HUES48 (cell line): ENCODE measurements at regions not wholly inside any gene's neighbourhood (a gene's known extent, or its start where the extent isn't known, plus 50 kb on each side); places are given as distances from the start of the nearest gene placed in this dataset.

ENCODE experiments used
- H3K27ac ChIP-seq: one replicate; pipeline ENCODE4 v1.7.0; 2013; ENCODE audit warnings: low read depth, low read length, inconsistent platforms
- H3K27me3 ChIP-seq: 2 replicates; pipeline ENCODE4 v1.6.1; 2013; ENCODE audit warnings: mild to moderate bottlenecking, low read length; ENCODE audit not compliant: control insufficient read depth, insufficient read depth
- H3K36me3 ChIP-seq: 2 replicates; pipeline ENCODE4 v1.6.1; 2013; ENCODE audit warnings: low read length; ENCODE audit not compliant: control insufficient read depth, insufficient read depth
- H3K4me1 ChIP-seq: 2 replicates; pipeline ENCODE4 v1.6.1; 2013; ENCODE audit warnings: mild to moderate bottlenecking, low read length; ENCODE audit not compliant: control insufficient read depth, insufficient read depth
- H3K4me3 ChIP-seq: 2 replicates; pipeline ENCODE4 v1.5.1; 2013; ENCODE audit warnings: mild to moderate bottlenecking, low read depth, low read length
- H3K9ac ChIP-seq: 2 replicates; pipeline ENCODE4 v1.6.1; 2013; ENCODE audit warnings: mild to moderate bottlenecking, low read depth, low read length, moderate library complexity
- H3K9me3 ChIP-seq: 2 replicates; pipeline ENCODE4 v1.6.1; 2013; ENCODE audit warnings: low read length; ENCODE audit not compliant: control insufficient read depth, insufficient read depth

DNA sequence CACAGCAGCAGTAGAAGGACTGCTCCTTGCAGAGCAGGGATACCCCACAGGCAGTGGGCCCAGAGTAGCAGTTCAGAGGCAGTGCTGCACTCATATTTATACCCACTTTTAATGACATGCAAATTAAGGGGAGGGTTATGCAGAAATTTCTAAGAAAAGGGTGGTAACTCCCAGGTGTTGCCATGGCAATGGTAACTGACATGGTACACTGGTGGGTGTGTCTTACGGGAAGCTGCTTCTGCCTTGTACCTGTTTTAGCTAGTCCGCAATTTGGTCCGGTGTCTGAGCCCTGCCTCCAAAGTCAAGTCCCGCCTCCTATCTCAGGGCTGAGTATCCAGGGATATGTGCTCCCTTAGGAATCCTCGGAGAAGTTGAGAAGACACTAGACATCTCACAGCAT, 79.2 kb upstream of the UQCRFS1 start:
- Histone ChIP-seq H3K4me1 (no peaks in the 10 kb centered on the region), H3K9me3 (no peaks in the 10 kb centered on the region), H3K27ac (no peak overlapping the region), H3K9ac (no peak overlapping the region), H3K4me3 (no peak overlapping the region), H3K27me3 (no peaks in the 10 kb centered on the region), H3K36me3 (no peaks in the 10 kb centered on the region)

DNA sequence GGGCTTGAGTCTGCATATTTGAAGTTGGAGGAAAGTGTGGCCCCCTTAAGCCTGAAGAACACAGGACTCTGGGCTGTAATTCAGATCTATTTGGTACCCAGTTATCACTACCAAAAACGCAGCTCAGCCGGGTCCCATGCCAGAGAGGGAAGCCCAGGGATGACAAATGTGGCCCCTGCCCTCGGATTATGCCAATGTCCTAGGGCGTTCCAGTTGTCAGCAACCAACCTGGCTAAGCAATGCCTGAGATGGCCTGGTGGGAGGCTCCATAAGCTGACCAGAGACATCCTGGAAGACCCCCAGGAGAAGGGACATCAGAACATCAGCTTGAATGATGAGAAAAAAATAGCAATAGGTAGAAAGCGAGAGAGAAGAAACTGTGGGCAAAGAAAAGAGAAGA, 79.6 kb upstream of the UQCRFS1 start:
- Histone ChIP-seq H3K27me3 (no peaks in the 10 kb centered on the region), H3K4me1 (no peaks in the 10 kb centered on the region), H3K36me3 (no peaks in the 10 kb centered on the region), H3K27ac (no peak overlapping the region), H3K9me3 (no peaks in the 10 kb centered on the region), H3K9ac (no peak overlapping the region), H3K4me3 (no peak overlapping the region)

DNA sequence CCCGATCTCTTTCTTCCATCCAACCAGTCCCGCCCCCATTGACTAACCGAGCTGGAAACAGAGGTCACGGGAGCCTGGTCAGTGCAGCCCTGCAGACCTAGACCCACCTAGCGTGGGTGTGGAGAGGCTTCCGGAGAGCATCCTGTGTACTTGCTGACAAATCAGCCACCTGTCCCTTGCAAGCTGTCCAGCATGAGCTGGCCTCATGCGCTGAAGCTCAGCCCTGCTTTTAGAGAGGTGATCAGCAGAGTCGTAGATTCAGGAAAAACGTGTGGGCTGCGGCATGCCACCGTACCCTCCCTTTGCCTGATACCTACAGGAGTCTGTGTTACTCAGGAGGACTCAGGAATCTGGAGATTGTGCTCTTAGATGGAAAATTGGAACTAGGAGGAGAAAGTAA, 80.3 kb upstream of the UQCRFS1 start:
- Histone ChIP-seq H3K4me1 (no peaks in the 10 kb centered on the region), H3K9me3 (no peaks in the 10 kb centered on the region), H3K9ac (no peak overlapping the region), H3K27me3 (no peaks in the 10 kb centered on the region), H3K36me3 (no peaks in the 10 kb centered on the region), H3K4me3 (no peak overlapping the region), H3K27ac (no peak overlapping the region)

DNA sequence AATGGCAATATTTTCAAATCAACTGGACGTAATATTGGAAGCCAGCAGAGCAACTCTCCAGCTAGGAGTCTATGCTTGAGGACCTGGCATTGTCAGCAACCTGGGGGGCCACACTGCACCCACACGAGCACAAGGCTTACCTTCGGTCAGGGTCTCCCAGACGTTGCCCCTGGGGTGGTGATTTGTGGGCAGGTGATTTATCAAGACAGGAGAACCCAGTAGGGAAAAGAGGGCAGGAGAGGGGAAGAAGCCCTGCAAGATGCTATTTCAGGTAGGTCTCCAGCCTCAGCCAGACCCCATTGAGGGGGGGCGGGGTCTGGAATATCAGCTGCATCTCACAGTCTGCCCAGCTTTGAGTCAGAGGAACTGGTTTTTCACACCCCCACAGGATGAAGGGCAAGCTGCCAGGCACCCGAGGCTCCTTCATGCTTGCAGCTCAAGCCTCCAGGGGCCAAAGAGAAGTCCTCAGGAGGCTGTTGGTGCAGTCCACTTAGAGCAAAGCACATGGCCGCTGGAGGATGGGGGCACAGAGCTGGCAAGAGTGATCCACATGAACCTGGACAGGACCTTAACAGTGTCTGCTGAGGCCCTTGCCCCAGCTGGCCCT, 80.9 kb upstream of the UQCRFS1 start:
- no peaks in the 10 kb centered on the region for H3K4me1 ChIP-seq
- no peaks in the 10 kb centered on the region for H3K27me3 ChIP-seq
- H3K27ac ChIP-seq: no peak overlapping the region
- H3K9me3 ChIP-seq: no peaks in the 10 kb centered on the region
- no peak overlapping the region for H3K4me3 ChIP-seq
- H3K9ac ChIP-seq: no peak overlapping the region
- H3K36me3 ChIP-seq: no peaks in the 10 kb centered on the region

DNA sequence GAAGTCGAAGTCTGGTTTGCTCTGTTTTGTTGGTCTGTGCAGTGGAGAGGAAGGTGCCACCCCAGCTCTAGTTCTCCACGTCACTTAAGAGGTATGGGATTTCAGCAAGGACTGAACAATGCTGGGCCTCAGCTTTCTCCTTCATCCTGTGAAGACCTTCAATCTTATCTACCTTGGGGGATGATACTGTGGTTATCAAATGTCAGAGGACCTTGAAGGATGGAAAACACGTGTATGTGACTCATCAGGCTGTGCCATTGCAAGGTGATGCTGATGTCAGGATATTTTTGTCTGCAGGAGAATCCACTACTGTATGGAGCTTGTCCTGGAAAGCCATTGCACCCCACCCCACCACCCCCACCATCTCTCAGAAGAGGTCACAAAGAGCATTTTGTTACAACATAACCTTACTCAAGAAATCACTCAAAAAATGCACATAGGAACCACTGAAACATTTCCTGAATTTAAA, 81.4 kb upstream of the UQCRFS1 start:
- Histone ChIP-seq H3K36me3 (no peaks in the 10 kb centered on the region), H3K27me3 (no peaks in the 10 kb centered on the region), H3K27ac (no peak overlapping the region), H3K4me1 (no peaks in the 10 kb centered on the region), H3K9me3 (no peaks in the 10 kb centered on the region), H3K4me3 (no peak overlapping the region), H3K9ac (no peak overlapping the region)

DNA sequence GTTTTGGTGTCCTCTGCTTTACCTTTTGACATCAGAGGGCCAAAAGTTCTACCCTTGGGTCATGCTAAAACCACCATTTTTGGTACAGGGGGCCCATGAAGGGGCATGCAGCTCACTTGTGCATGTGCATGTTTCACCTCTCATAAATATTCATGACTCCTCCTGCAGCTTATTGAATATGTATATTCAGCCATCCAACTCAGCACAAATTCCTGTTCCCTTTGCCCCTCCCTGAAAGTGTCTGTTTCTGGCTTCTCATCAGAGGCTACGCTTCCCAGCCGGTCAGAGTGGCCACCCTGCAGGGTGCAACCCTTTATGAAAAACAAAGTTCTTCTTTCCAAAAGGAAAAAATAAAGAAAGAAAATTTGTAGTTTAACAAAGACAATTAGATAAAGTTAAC, 82.3 kb upstream of the UQCRFS1 start:
- Histone ChIP-seq H3K4me3 (no peak overlapping the region), H3K4me1 (no peaks in the 10 kb centered on the region), H3K36me3 (no peaks in the 10 kb centered on the region), H3K27me3 (no peaks in the 10 kb centered on the region), H3K9ac (no peak overlapping the region), H3K27ac (no peak overlapping the region), H3K9me3 (no peaks in the 10 kb centered on the region)

DNA sequence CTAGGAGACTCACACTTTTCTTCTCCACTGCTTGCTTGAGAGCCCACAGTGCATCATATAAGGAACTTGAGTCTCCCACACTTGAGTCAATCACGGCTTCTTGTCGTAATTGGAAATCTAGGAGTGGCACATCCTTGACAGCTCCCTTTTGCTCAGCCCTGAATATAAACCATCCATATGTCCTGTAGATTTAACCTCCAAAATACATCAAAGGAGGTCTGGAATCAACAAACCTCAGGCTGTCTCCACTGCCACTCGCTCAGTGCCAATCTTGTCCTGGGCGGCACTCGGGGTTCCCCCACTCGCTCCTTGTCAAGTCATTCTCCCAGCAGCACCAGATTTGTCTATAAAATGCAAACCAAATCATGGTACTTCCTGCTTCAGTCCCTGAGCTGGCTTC, 84.4 kb upstream of the UQCRFS1 start:
- Histone ChIP-seq H3K4me3 (no peak overlapping the region), H3K27ac (no peak overlapping the region), H3K9ac (no peak overlapping the region), H3K9me3 (no peaks in the 10 kb centered on the region), H3K27me3 (no peaks in the 10 kb centered on the region), H3K4me1 (no peaks in the 10 kb centered on the region), H3K36me3 (no peaks in the 10 kb centered on the region)

DNA sequence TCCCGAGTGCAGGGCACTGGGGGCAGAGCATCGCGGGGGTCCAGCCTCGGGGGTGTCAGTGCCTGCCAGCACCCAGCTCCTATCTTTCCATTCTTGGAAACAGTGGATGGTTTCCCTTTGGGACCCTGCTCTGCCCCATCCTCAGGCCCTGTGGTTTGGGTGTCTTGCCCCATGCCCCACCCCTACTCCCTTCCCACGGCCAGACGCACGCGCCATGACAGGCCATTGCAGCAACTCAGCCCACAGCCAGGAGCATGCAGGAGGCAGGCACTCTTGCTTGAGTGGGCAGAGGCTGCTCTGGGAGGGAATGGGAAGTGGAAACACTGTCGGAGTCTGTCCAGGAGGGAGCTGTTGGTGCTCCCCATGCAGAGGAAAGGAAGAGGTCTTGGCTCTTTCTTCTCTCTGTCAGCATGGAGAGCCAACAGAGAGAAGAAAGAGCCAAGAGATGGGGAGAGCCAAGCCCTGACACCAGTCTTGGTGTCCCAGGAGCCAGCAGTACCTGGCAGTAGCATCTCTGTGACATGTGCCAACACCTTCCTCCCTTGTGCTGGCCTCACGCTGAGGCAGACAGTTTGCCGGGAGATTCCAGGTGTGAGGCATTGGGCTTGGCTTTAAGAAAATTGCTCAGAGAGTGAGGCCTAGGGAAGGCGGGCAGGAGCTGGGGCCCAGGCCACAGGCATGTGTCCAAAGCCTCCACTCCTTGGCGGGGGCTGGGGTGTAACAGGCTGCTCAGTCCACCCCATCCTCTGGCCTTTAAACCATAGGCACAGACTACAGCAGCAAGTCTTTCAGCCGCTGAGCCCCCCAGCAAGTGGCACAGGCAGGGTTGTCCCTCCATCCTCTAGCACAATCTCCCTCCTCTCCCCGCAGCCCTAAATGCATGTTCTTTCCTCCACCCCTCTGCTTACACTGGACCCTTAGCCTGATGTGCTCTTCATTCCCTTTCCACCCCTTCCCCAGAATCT, 86.7 kb upstream of the UQCRFS1 start:
- no peaks in the 10 kb centered on the region for H3K9me3 ChIP-seq
- H3K27ac ChIP-seq: no peak overlapping the region
- no peak overlapping the region for H3K4me3 ChIP-seq
- no peak overlapping the region for H3K9ac ChIP-seq
- no peaks in the 10 kb centered on the region for H3K36me3 ChIP-seq
- H3K4me1 ChIP-seq: no peaks in the 10 kb centered on the region
- H3K27me3 ChIP-seq: no peaks in the 10 kb centered on the region

DNA sequence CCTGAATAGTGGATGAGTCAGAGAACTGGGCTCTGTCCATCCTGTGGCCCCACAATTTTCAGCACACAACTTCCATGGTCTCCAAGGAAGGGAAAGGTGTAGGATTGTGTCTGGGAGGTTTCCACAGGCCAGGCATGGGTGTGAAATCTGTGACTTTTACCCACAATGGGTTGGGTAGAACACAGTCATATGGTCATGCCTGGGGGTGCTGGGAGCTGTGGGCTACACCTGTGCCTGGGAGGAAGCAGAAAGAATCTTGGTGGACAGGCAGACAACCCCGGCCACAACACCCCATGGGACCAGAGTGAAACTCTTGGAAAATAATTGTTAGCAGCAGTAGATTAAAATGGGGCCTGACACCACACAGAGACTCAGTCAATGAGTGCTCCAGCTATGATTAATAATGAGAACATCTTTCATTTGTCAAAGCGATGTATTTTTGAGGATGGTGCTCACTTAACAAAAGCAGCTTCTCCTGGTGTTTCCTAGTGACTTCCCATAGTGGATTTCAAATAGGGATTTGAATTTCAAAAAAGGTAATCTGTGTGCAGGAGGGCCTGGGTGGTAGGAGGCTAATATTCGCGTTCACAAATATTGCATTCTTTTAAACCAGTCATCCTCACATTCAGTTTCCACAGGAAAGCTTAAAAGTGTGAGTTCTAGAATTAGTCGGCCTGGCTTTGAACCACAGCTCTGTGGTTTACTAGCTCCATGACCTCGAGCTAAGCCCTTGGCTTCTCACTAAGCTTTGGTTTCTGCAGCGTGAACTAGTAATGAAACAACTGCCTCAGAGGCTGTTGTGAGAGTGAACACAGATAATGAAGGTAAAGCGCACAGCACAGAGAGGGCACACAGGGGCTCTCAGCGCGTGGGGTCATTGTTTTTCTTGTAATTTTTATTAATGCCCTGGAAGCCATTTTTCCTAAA, 89.3 kb upstream of the UQCRFS1 start:
- Histone ChIP-seq H3K27me3 (no peaks in the 10 kb centered on the region), H3K36me3 (no peaks in the 10 kb centered on the region)

DNA sequence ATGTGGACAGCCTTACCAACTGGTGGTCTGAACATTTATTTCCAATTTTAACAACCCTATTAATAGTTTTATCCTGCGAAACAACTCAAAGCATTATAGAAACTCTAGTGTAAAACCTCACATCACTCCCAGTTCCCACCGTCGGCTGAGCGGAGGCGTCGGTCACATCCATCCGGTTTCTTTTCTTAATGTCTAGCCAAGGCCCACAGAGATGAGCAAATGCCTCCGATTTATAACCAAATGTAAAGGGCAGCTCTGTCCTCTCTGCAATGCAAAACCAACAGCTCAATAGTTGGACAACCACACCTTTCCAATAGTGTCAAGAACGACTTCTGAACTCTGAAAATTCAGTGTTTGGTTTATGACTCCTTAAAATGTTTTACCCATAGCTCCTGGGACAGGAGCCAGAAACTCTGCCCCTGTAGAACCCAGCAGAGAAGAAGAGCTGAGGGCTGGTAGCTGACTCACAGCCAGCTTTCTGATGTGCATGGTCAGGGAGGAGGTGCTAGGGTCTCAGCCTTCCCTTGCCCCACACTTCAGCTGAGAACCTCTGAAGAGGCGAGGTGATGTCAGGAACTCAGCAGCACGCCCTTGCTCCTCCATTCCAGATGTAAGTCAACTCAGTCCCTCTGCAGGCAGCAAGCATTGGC, 90.2 kb upstream of the UQCRFS1 start:
- H3K27me3 ChIP-seq: no peaks in the 10 kb centered on the region
- no peak overlapping the region for H3K4me3 ChIP-seq
- H3K4me1 ChIP-seq: no peaks in the 10 kb centered on the region
- H3K9me3 ChIP-seq: no peaks in the 10 kb centered on the region
- no peak overlapping the region for H3K27ac ChIP-seq
- no peaks in the 10 kb centered on the region for H3K36me3 ChIP-seq
- no peak overlapping the region for H3K9ac ChIP-seq

More for the DNA sequence above, 89.3 kb upstream of the UQCRFS1 start:
- no peak overlapping the region for H3K4me3 ChIP-seq
- no peak overlapping the region for H3K27ac ChIP-seq
- H3K9me3 ChIP-seq: no peaks in the 10 kb centered on the region
- no peak overlapping the region for H3K9ac ChIP-seq
- no peaks in the 10 kb centered on the region for H3K4me1 ChIP-seq
